HCT116 (cell line): ENCODE measurements at regions not wholly inside any gene's neighbourhood (a gene's known extent, or its start where the extent isn't known, plus 50 kb on each side); places are given as distances from the start of the nearest gene placed in this dataset.

Experiments used
- CEBPB ChIP-seq: IDR thresholded peaks from 2 replicates; pipeline ENCODE4 v1.6.1; 2012; ENCODE audit warnings: low read depth
- EZH2 ChIP-seq: fragments of 200-600 bp; sonication (generic); IDR thresholded peaks from 2 replicates; pipeline ENCODE4 v1.6.1; 2017; ENCODE audit warnings: antibody characterized with exemption, mixed run types
- MAX ChIP-seq: IDR thresholded peaks from 2 replicates; pipeline ENCODE4 v1.6.1; 2012
- POLR2A ChIP-seq: IDR thresholded peaks from 2 replicates; pipeline ENCODE4 v1.7.0; 2011; ENCODE audit warnings: borderline replicate concordance; ENCODE audit not compliant: insufficient read depth, insufficient read length; ENCODE audit errors: extremely low read depth
- POLR2AphosphoS5 ChIP-seq: IDR thresholded peaks from 2 replicates; pipeline ENCODE4 v1.6.1; 2011; ENCODE audit warnings: mild to moderate bottlenecking, low read depth, low read length, moderate library complexity
- SIN3A ChIP-seq: IDR thresholded peaks from 2 replicates; pipeline ENCODE4 v1.6.1; 2012; ENCODE audit warnings: low read depth
- SRF ChIP-seq: IDR thresholded peaks from 2 replicates; pipeline ENCODE4 v1.6.1; 2012; ENCODE audit warnings: low read depth
- TCF7L2 ChIP-seq: IDR thresholded peaks from 2 replicates; pipeline ENCODE4 v1.7.0; 2011; ENCODE audit warnings: borderline replicate concordance, inconsistent platforms; ENCODE audit not compliant: insufficient read depth, insufficient read length; ENCODE audit errors: extremely low read depth
- ZFX ChIP-seq: fragments of 450-650 bp; IDR thresholded peaks from 2 replicates; pipeline ENCODE4 v1.6.1; 2017
- ZNF274 ChIP-seq: fragments of 200-500 bp; sonication (Bioruptor generic); IDR thresholded peaks from 2 replicates; pipeline ENCODE4 v1.6.1; 2014; ENCODE audit warnings: mild to moderate bottlenecking, low read depth, low read length, inconsistent platforms
- TF ChIP-seq, protein P1 (sequence below), 3 experiments: fragments of 200-600 bp in 1 of 3; sonication (generic) in 1 of 3; IDR thresholded peaks in 2 of 3; conservative IDR thresholded peaks in 1 of 3; 2 replicates each; pipeline ENCODE4 v1.5.1; 2012 to 2017; ENCODE audit warnings: low read depth in 2 of 3, low read length in 2 of 3, antibody characterized with exemption in 1 of 3, borderline replicate concordance in 1 of 3, control low read depth in 1 of 3, mild to moderate bottlenecking in 1 of 3, mixed read lengths in 1 of 3, mixed run types in 1 of 3, moderate library complexity in 1 of 3; ENCODE audit not compliant: insufficient read depth in 1 of 3

- TF ChIP-seq MAX, result no peak
- TF ChIP-seq, protein P1, sequence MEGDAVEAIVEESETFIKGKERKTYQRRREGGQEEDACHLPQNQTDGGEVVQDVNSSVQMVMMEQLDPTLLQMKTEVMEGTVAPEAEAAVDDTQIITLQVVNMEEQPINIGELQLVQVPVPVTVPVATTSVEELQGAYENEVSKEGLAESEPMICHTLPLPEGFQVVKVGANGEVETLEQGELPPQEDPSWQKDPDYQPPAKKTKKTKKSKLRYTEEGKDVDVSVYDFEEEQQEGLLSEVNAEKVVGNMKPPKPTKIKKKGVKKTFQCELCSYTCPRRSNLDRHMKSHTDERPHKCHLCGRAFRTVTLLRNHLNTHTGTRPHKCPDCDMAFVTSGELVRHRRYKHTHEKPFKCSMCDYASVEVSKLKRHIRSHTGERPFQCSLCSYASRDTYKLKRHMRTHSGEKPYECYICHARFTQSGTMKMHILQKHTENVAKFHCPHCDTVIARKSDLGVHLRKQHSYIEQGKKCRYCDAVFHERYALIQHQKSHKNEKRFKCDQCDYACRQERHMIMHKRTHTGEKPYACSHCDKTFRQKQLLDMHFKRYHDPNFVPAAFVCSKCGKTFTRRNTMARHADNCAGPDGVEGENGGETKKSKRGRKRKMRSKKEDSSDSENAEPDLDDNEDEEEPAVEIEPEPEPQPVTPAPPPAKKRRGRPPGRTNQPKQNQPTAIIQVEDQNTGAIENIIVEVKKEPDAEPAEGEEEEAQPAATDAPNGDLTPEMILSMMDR (IDR thresholded peaks at IDR 0.05 in 2 of 3, conservative IDR thresholded peaks at IDR 0.05 in 1 of 3; ENCODE audit: borderline replicate concordance in 1 of 3, insufficient read depth in 1 of 3, low read depth in 2 of 3, low read length in 2 of 3), result no peak
- TF ChIP-seq EZH2, result no peak
- TF ChIP-seq POLR2AphosphoS5, result no peak
- TF ChIP-seq POLR2A, result no peak
- no peak for TF ChIP-seq TCF7L2
- no peak for TF ChIP-seq ZNF274
- TF ChIP-seq SIN3A, result no peak
- no peak for TF ChIP-seq CEBPB
- TF ChIP-seq ZFX, result no peak
- TF ChIP-seq SRF, result no peak
Measured at GRCh38 chr14:84864548-84865271, 665.2 kb upstream of the FLRT2 start.
